ENCODE measurements at regions not wholly inside any gene's neighbourhood (a gene's known extent, or its start where the extent isn't known, plus 50 kb on each side); places are given as distances from the start of the nearest gene placed in this dataset.

GRCh38 chr2:222372993-222373392, 51.4 kb upstream of the SGPP2 start:
- POLR2A ChIA-PET = no interaction called here
- no peaks in the 10 kb centered on the region for H3K4me1 ChIP-seq (ENCODE audit: control insufficient read depth, insufficient read depth, low read length)
- no peak overlapping the region for H3K4me3 ChIP-seq (ENCODE audit: low read depth, low read length)
- no peaks in the 10 kb centered on the region for H3K9me3 ChIP-seq (ENCODE audit: control insufficient read depth, insufficient read depth, low read depth, low read length)
- H3K36me3 ChIP-seq (ENCODE audit: control insufficient read depth in 2 of 2, insufficient read depth in 1 of 2, low read length in 2 of 2) = no peaks in the 10 kb centered on the region
- no peak for TF ChIP-seq SALL2 (tag by site-specific recombination; IDR thresholded peaks at IDR 0.05; ENCODE audit: borderline replicate concordance)
- TF ChIP-seq ZNF324 (tag by site-specific recombination; IDR thresholded peaks at IDR 0.05) = no peak
- TF ChIP-seq ZNF416 (tag by site-specific recombination; IDR thresholded peaks at IDR 0.05) = no peak
- no peak for TF ChIP-seq GLIS1 (tag by site-specific recombination; IDR thresholded peaks at IDR 0.05)
- no peak for TF ChIP-seq ZNF19 (tag by site-specific recombination; IDR thresholded peaks at IDR 0.05; ENCODE audit: low read depth)
- no peak for TF ChIP-seq ZNF704 (tag by site-specific recombination; IDR thresholded peaks at IDR 0.05)
- TF ChIP-seq ZNF302 (tag by site-specific recombination; IDR thresholded peaks at IDR 0.05; ENCODE audit: low read depth) = no peak
- no peak for TF ChIP-seq ZNF140 (tag by site-specific recombination; IDR thresholded peaks at IDR 0.05)
- no peak for TF ChIP-seq ZNF274 (IDR thresholded peaks at IDR 0.05; ENCODE audit: low read length)
- no peak for TF ChIP-seq ZNF274 (tag by site-specific recombination; IDR thresholded peaks at IDR 0.05; ENCODE audit: borderline replicate concordance)
- no peak for TF ChIP-seq ZNF266 (tag by site-specific recombination; IDR thresholded peaks at IDR 0.05; ENCODE audit: low read depth)
- TF ChIP-seq, protein P1, sequence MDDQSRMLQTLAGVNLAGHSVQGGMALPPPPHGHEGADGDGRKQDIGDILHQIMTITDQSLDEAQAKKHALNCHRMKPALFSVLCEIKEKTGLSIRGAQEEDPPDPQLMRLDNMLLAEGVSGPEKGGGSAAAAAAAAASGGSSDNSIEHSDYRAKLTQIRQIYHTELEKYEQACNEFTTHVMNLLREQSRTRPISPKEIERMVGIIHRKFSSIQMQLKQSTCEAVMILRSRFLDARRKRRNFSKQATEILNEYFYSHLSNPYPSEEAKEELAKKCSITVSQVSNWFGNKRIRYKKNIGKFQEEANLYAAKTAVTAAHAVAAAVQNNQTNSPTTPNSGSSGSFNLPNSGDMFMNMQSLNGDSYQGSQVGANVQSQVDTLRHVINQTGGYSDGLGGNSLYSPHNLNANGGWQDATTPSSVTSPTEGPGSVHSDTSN (CRISPR knock-in tag; IDR thresholded peaks at IDR 0.05) = no peak
- TF ChIP-seq ZBTB1 (tag by site-specific recombination; IDR thresholded peaks at IDR 0.05) = no peak
- TF ChIP-seq ZNF777 (tag by site-specific recombination; IDR thresholded peaks at IDR 0.05; ENCODE audit: borderline replicate concordance) = no peak
- no peak for TF ChIP-seq ZNF664 (tag by site-specific recombination; IDR thresholded peaks at IDR 0.05)
- no peak for TF ChIP-seq ZNF513 (tag by site-specific recombination; IDR thresholded peaks at IDR 0.05)
- no peak for TF ChIP-seq ZNF610 (tag by site-specific recombination; IDR thresholded peaks at IDR 0.05; ENCODE audit: borderline replicate concordance)
- no peak overlapping the region for H3K27ac ChIP-seq (ENCODE audit: extremely low read depth, low read depth, low read length)
- CTCF ChIA-PET = no interaction called here

All from HEK293 (cell line).